Thymus (tissue), 11 donors: ENCODE measurements at regions not wholly inside any gene's neighbourhood (a gene's known extent, or its start where the extent isn't known, plus 50 kb on each side); places are given as distances from the start of the nearest gene placed in this dataset.
"Not testable (repeated sequence)": the region's sequence is repeated elsewhere in the genome, so short reads cannot be mapped to it uniquely, and the experiment has no call there.

Experiments
- DNase-seq, 9 donors: peaks; one replicate each; pipeline ENCODE4 v3.0.0-alpha.2; 2013; ENCODE audit warnings: low spot score in 9 of 9, low read depth in 6 of 9, missing footprints in 1 of 9
- H3K27ac ChIP-seq, 2 donors: one replicate each; pipeline ENCODE4 v1.5.1; 2013; ENCODE audit warnings: control low read depth in 1 of 2, low read depth in 1 of 2, low read length in 1 of 2, mild to moderate bottlenecking in 1 of 2, moderate library complexity in 1 of 2
- H3K27me3 ChIP-seq, 2 donors: one replicate each; pipeline ENCODE4 v1.5.1; 2013; ENCODE audit warnings: low read length in 1 of 2; ENCODE audit not compliant: control insufficient read depth in 2 of 2, insufficient read depth in 1 of 2
- H3K36me3 ChIP-seq, 2 donors: one replicate each; pipeline ENCODE4 v1.5.1; 2013; ENCODE audit warnings: low read length in 1 of 2, mild to moderate bottlenecking in 1 of 2, moderate library complexity in 1 of 2; ENCODE audit not compliant: control insufficient read depth in 2 of 2, insufficient read depth in 2 of 2
- H3K4me1 ChIP-seq, 2 donors: one replicate each; pipeline ENCODE4 v1.5.1; 2013; ENCODE audit warnings: low read length in 2 of 2; ENCODE audit not compliant: control insufficient read depth in 2 of 2, insufficient read depth in 2 of 2
- H3K4me3 ChIP-seq, 2 donors: one replicate each; pipeline ENCODE4 v1.5.1; 2013; ENCODE audit warnings: low read length in 2 of 2, control low read depth in 1 of 2, mild to moderate bottlenecking in 1 of 2
- H3K9me3 ChIP-seq, 2 donors: one replicate each; pipeline ENCODE4 v1.5.1; 2013; ENCODE audit warnings: low read length in 1 of 2, mild to moderate bottlenecking in 1 of 2; ENCODE audit not compliant: control insufficient read depth in 2 of 2, insufficient read depth in 1 of 2
- WGBS: extraction: QIAGEN DNeasy Blood & Tissue Kit; methylation state at CpG from one replicate; pipeline ENCODE4 v1.1.7; 2013; 5-methylcytosine and 5-hydroxymethylcytosine counted together
- donor health status: healthy.

GRCh38 chr5:25091921-25092320 lies 447.1 kb upstream of the CDH10 start:
- Histone ChIP-seq H3K4me3 (no peak overlapping the region), H3K9me3 (no peaks in the 10 kb centered on the region), H3K36me3 (no peaks in the 10 kb centered on the region), H3K4me1 (no peaks in the 10 kb centered on the region), H3K27ac (no peak overlapping the region), H3K27me3 (no peaks in the 10 kb centered on the region)
- 94% methylated on average over 3 of the region's 3 CpGs for WGBS
- DNase-seq: no peak

GRCh38 chr5:25090854-25091253 lies 446.1 kb upstream of the CDH10 start:
- Histone ChIP-seq H3K9me3 (no peaks in the 10 kb centered on the region), H3K27me3 (no peaks in the 10 kb centered on the region), H3K4me1 (no peaks in the 10 kb centered on the region), H3K27ac (no peak overlapping the region), H3K36me3 (no peaks in the 10 kb centered on the region), H3K4me3 (no peak overlapping the region)
- DNase-seq: no peak
- 93% methylated on average over 1 of the region's 1 CpG for WGBS

GRCh38 chr5:25090275-25090674 lies 445.5 kb upstream of the CDH10 start:
- no peaks in the 10 kb centered on the region for H3K9me3 ChIP-seq
- H3K27ac ChIP-seq: no peak overlapping the region
- 95% methylated on average over 8 of the region's 8 CpGs for WGBS
- no peaks in the 10 kb centered on the region for H3K36me3 ChIP-seq
- no peaks in the 10 kb centered on the region for H3K27me3 ChIP-seq
- no peak overlapping the region for H3K4me3 ChIP-seq
- DNase-seq: no peak
- H3K4me1 ChIP-seq: no peaks in the 10 kb centered on the region

- not testable (repeated sequence) for DNase-seq, H3K4me3 ChIP-seq, H3K27ac ChIP-seq, H3K9me3 ChIP-seq, H3K36me3 ChIP-seq, H3K4me1 ChIP-seq, H3K27me3 ChIP-seq
- 93% methylated on average over 6 of the region's 6 CpGs for WGBS
These were observed 443.9 kb upstream of the CDH10 start for GRCh38 chr5:25088689-25089088.

GRCh38 chr5:25083261-25083660 lies 438.5 kb upstream of the CDH10 start:
- WGBS: 97% methylated on average over 23 of the region's 27 CpGs
- not testable (repeated sequence) for H3K9me3 ChIP-seq, H3K4me1 ChIP-seq, H3K27me3 ChIP-seq, H3K4me3 ChIP-seq, DNase-seq, H3K36me3 ChIP-seq, H3K27ac ChIP-seq

- Histone ChIP-seq H3K9me3 (no peaks in the 10 kb centered on the region), H3K36me3 (no peaks in the 10 kb centered on the region), H3K27ac (no peak overlapping the region), H3K27me3 (no peaks in the 10 kb centered on the region), H3K4me3 (no peak overlapping the region), H3K4me1 (no peaks in the 10 kb centered on the region)
- WGBS: 94% methylated on average over 1 of the region's 1 CpG
- no peak for DNase-seq
These were observed 421.5 kb upstream of the CDH10 start for GRCh38 chr5:25066239-25066638.

- no peak overlapping the region for H3K4me3 ChIP-seq
- DNase-seq: no peak
- H3K4me1 ChIP-seq: no peaks in the 10 kb centered on the region
- 96% methylated on average over 5 of the region's 5 CpGs for WGBS
- no peaks in the 10 kb centered on the region for H3K9me3 ChIP-seq
- no peaks in the 10 kb centered on the region for H3K36me3 ChIP-seq
- H3K27ac ChIP-seq: no peak overlapping the region
- H3K27me3 ChIP-seq: no peaks in the 10 kb centered on the region
These were observed 419.5 kb upstream of the CDH10 start for GRCh38 chr5:25064306-25064705.

- Histone ChIP-seq H3K9me3 (peaks cover 0 to 1% of the 10 kb centered on the region in 2 donors), H3K36me3 (no peaks in the 10 kb centered on the region), H3K27me3 (no peaks in the 10 kb centered on the region), H3K27ac (no peak overlapping the region), H3K4me3 (no peak overlapping the region), H3K4me1 (no peaks in the 10 kb centered on the region)
- DNase-seq: no peak
- WGBS: 90% methylated on average over 2 of the region's 2 CpGs
These were observed 415.8 kb upstream of the CDH10 start for GRCh38 chr5:25060575-25060974.

GRCh38 chr5:25056836-25057235 lies 412.1 kb upstream of the CDH10 start:
- Histone ChIP-seq H3K36me3 (no peaks in the 10 kb centered on the region), H3K4me3 (no peak overlapping the region), H3K27ac (no peak overlapping the region), H3K27me3 (no peaks in the 10 kb centered on the region), H3K9me3 (peaks cover 0 to 1% of the 10 kb centered on the region in 2 donors), H3K4me1 (no peaks in the 10 kb centered on the region)
- DNase-seq: no peak

GRCh38 chr5:25033658-25034057 lies 388.9 kb upstream of the CDH10 start:
- Histone ChIP-seq H3K36me3 (no peaks in the 10 kb centered on the region), H3K4me3 (no peak overlapping the region), H3K9me3 (peaks cover 0 to 4% of the 10 kb centered on the region in 2 donors), H3K27me3 (no peaks in the 10 kb centered on the region), H3K4me1 (no peaks in the 10 kb centered on the region), H3K27ac (no peak overlapping the region)
- WGBS: 82% methylated on average over 3 of the region's 3 CpGs
- no peak for DNase-seq
